ENCODE measurements at regions not wholly inside any gene's neighbourhood (a gene's known extent, or its start where the extent isn't known, plus 50 kb on each side); places are given as distances from the start of the nearest gene placed in this dataset.

- WGBS = 58% methylated on average over 2 of the region's 2 CpGs
- no peak overlapping the region for H3K4me3 ChIP-seq (ENCODE audit: low read depth, low read length)
- H3K36me3 ChIP-seq (ENCODE audit: insufficient read depth) = no peaks in the 10 kb centered on the region
- H3K4me1 ChIP-seq (ENCODE audit: insufficient read depth) = peaks cover 3% of the 10 kb centered on the region
- DNase-seq (ENCODE audit: extremely low spot score) = no peak
- H3K27ac ChIP-seq (ENCODE audit: low read depth) = no peak overlapping the region
These were observed 164.3 kb upstream of the SIX2 start for GRCh38 chr2:45173513-45173912.

DNA sequence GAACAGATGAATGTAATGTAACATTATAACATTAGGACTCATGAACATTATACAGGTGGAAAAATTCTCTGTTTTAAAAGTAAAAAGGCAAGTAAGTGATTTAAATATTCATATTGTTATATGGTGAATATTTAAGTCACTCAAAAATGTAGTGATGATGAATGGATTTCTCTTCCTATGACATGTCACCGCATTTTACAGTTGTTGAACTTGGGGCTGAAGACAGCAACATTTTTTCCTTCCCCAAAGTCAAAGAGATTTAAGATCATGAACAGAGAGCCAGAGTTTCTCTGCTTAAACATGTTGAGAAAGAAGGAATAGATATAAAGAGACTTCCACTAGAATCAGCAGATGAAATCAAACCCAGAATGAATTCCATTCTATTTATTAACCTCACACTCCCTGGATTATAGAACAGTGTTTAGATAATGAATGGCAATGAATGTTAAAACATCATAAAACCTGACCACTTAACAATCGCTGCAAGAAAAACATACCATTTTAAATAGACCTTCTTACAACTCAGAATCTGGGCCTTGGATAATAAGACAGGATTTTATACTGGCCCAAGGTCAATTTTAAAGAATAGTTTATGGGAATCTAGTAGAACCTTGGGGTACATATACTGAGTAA, 163.6 kb upstream of the SIX2 start:
- Histone ChIP-seq H3K4me1 (ENCODE audit: insufficient read depth) (peaks cover 3% of the 10 kb centered on the region), H3K27ac (ENCODE audit: low read depth) (no peak overlapping the region), H3K36me3 (ENCODE audit: insufficient read depth) (no peaks in the 10 kb centered on the region), H3K4me3 (ENCODE audit: low read depth, low read length) (no peak overlapping the region)
- DNase-seq (ENCODE audit: extremely low spot score) = no peak
- 61% methylated on average over 2 of the region's 2 CpGs for WGBS

GRCh38 chr2:45172142-45172541, 162.9 kb upstream of the SIX2 start:
- WGBS = 92% methylated on average over 1 of the region's 1 CpG

GRCh38 chr2:45171136-45171501, 161.9 kb upstream of the SIX2 start:
- no peak for DNase-seq (ENCODE audit: extremely low spot score)
- Histone ChIP-seq H3K27ac (ENCODE audit: low read depth) (no peak overlapping the region), H3K4me1 (ENCODE audit: insufficient read depth) (peaks cover 3% of the 10 kb centered on the region)

More at GRCh38 chr2:45172142-45172541, 162.9 kb upstream of the SIX2 start:
- Histone ChIP-seq H3K27ac (ENCODE audit: low read depth) (no peak overlapping the region), H3K36me3 (ENCODE audit: insufficient read depth) (no peaks in the 10 kb centered on the region), H3K4me3 (ENCODE audit: low read depth, low read length) (no peak overlapping the region), H3K4me1 (ENCODE audit: insufficient read depth) (peaks cover 3% of the 10 kb centered on the region)
- no peak for DNase-seq (ENCODE audit: extremely low spot score)

DNA sequence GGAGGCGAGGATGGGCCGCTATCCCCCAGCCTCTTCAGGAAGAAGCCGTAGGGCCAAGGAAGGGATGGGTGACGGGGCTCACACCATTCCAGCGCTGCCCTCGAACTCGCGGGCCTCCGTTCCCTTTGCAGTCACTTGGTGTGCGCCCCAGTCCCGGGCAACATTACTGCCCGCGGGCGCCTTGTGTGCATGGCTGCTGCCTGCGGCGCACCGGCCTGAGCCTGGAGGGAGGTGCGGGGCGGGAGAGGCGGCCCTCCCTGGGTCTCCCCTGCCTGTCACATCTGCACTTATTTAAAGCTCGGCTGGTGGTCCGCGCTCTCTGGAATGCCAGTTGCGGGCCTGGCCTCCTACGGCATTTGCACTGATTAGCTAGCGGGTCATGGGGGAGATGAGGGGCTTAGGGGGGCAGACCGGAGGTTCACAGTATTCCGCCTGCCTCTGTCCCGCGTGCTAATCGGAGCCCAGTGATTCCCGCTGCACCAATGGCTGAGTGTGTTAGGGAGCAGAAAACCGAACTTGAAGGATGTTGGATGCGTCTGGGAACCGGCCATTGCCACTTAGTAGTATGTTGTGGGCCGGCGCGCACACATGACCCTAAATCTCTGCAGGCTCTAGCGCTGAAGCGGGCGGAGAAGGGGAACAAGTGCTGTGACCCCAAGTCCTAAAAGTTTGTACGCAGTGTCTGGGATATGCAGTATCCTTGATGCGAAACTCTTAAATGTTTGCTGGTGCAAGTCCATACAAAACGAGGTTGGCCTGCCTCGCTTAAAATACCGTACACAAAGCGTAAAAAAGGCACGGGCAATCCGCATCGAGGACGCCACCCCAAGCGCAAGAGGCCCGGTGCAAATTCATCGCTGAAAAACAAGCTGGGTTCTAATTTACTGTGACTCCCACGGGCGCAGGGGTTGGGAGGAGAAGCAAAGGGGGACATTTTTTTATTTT, 161.2 kb upstream of the SIX2 start:
- DNase-seq (ENCODE audit: extremely low spot score) = no peak
- no peak overlapping the region for H3K4me3 ChIP-seq (ENCODE audit: low read depth, low read length)
- no peaks in the 10 kb centered on the region for H3K36me3 ChIP-seq (ENCODE audit: insufficient read depth)
- H3K27ac ChIP-seq (ENCODE audit: low read depth) = no peak overlapping the region
- WGBS = 27% methylated on average over 56 of the region's 56 CpGs
- H3K4me1 ChIP-seq (ENCODE audit: insufficient read depth) = peaks cover 3% of the 10 kb centered on the region

More at GRCh38 chr2:45171136-45171501, 161.9 kb upstream of the SIX2 start:
- no peak overlapping the region for H3K4me3 ChIP-seq (ENCODE audit: low read depth, low read length)
- no peaks in the 10 kb centered on the region for H3K36me3 ChIP-seq (ENCODE audit: insufficient read depth)
- WGBS = 44% methylated on average over 6 of the region's 6 CpGs

GRCh38 chr2:45169339-45170190, 160.3 kb upstream of the SIX2 start:
- peak overlapping the region; percentile 32 for H3K4me3 ChIP-seq (ENCODE audit: low read depth, low read length)
- H3K36me3 ChIP-seq (ENCODE audit: insufficient read depth) = no peaks in the 10 kb centered on the region
- H3K4me1 ChIP-seq (ENCODE audit: insufficient read depth) = peaks cover 3% of the 10 kb centered on the region
- WGBS = under 1% methylated on average over 95 of the region's 95 CpGs
- no peak for DNase-seq (ENCODE audit: extremely low spot score)
- H3K27ac ChIP-seq (ENCODE audit: low read depth) = no peak overlapping the region

DNA sequence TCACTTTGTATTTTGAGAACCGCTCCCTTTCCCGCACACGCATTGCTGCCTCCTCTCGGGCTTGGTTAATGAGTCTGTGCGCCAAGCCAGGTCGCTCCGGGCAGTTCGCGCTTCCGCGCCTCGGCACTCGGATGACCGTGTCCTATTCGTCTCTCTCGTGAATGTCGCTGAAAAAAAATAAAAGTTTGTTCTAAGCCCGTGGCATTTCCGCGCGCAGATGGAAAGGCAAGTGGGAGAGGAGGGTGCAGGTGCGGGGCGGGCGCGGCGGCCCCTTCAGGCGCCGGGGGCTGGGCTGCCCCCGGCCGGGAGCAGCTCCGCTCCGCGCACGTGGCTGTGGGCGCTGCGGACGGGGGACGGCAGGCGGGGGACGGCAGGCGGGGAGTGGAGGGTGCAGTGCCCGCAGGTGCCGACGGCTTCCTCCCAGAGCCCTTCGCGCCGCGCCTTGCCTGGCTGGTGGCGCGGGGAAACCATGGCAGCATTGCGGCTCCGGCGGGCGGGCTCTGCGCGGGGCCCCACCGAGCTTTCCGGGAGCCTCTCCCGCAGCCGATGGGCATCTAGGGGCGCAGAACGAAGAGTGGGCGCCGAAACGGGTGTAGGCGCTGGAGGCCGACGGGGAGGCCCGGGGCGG, 159.6 kb upstream of the SIX2 start:
- no peaks in the 10 kb centered on the region for H3K36me3 ChIP-seq (ENCODE audit: insufficient read depth)
- 2% methylated on average over 70 of the region's 70 CpGs for WGBS

GRCh38 chr2:45167920-45168629, 158.8 kb upstream of the SIX2 start:
- 33% methylated on average over 10 of the region's 10 CpGs for WGBS
- peaks cover 3% of the 10 kb centered on the region for H3K4me1 ChIP-seq (ENCODE audit: insufficient read depth)
- H3K36me3 ChIP-seq (ENCODE audit: insufficient read depth) = no peaks in the 10 kb centered on the region
- no peak for DNase-seq (ENCODE audit: extremely low spot score)
- H3K27ac ChIP-seq (ENCODE audit: low read depth) = no peak overlapping the region
- H3K4me3 ChIP-seq (ENCODE audit: low read depth, low read length) = no peak overlapping the region

More for the DNA sequence above, 159.6 kb upstream of the SIX2 start:
- Histone ChIP-seq H3K4me1 (ENCODE audit: insufficient read depth) (peaks cover 3% of the 10 kb centered on the region), H3K27ac (ENCODE audit: low read depth) (no peak overlapping the region), H3K4me3 (ENCODE audit: low read depth, low read length) (peak overlapping the region; percentile 32)
- DNase-seq (ENCODE audit: extremely low spot score) = no peak

- H3K4me1 ChIP-seq (ENCODE audit: insufficient read depth) = peaks cover 3% of the 10 kb centered on the region
- no peak overlapping the region for H3K4me3 ChIP-seq (ENCODE audit: low read depth, low read length)
- H3K36me3 ChIP-seq (ENCODE audit: insufficient read depth) = no peaks in the 10 kb centered on the region
- no peak for DNase-seq (ENCODE audit: extremely low spot score)
- 91% methylated on average over 4 of the region's 4 CpGs for WGBS
- no peak overlapping the region for H3K27ac ChIP-seq (ENCODE audit: low read depth)
These were observed 157.1 kb upstream of the SIX2 start for GRCh38 chr2:45166229-45166890.

DNA sequence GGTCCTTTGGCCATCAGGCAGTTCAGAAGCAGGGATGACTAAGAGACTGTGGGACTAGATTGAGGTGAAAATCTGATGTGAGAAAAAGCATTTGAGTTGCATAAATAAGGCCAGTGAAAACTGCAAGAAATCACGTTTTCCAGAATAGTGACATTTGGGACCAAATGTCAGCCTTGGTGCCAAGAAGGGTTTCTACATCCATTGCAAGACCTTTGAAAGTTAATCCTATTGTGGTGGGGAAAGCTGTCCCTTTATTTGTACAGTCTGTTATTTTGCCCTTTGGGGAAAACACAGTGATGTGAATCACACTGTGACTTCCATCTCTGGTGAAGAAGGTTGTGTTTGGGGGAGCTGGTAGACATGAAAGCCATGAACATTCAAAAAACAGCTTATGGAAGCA, 153.5 kb upstream of the SIX2 start:
- Histone ChIP-seq H3K4me3 (ENCODE audit: low read depth, low read length) (no peak overlapping the region), H3K4me1 (ENCODE audit: insufficient read depth) (no peaks in the 10 kb centered on the region), H3K27ac (ENCODE audit: low read depth) (no peak overlapping the region), H3K36me3 (ENCODE audit: insufficient read depth) (no peaks in the 10 kb centered on the region)
- DNase-seq (ENCODE audit: extremely low spot score) = no peak
- 68% methylated on average over 1 of the region's 1 CpG for WGBS

DNA sequence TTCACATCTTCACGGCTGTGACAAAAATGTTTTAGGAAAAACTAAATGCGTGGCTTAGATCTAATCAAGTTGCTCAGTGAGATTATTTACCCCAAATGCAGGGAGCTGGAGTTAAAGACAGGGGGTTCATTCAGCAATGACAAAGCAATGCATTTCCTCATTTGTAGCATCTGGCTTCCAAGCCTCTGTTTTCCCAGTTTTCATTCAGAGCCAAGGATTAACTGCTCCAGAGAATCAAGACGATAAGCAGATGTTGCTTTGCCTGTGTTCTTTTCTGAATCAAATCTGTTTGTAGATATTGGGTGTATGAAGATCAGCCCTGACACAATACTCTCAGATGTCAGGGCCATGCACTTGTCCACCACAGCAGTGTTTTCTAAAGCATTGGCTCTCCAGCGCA, 147.4 kb upstream of the SIX2 start:
- H3K36me3 ChIP-seq (ENCODE audit: insufficient read depth) = no peaks in the 10 kb centered on the region
- H3K4me1 ChIP-seq (ENCODE audit: insufficient read depth) = no peaks in the 10 kb centered on the region
- no peak for DNase-seq (ENCODE audit: extremely low spot score)
- H3K27ac ChIP-seq (ENCODE audit: low read depth) = no peak overlapping the region
- no peak overlapping the region for H3K4me3 ChIP-seq (ENCODE audit: low read depth, low read length)
- 49% methylated on average over 4 of the region's 4 CpGs for WGBS

- DNase-seq (ENCODE audit: extremely low spot score) = no peak
- Histone ChIP-seq H3K4me1 (ENCODE audit: insufficient read depth) (no peaks in the 10 kb centered on the region), H3K4me3 (ENCODE audit: low read depth, low read length) (no peak overlapping the region), H3K36me3 (ENCODE audit: insufficient read depth) (no peaks in the 10 kb centered on the region), H3K27ac (ENCODE audit: low read depth) (no peak overlapping the region)
- WGBS = 71% methylated on average over 4 of the region's 4 CpGs
These were observed 145.4 kb upstream of the SIX2 start for GRCh38 chr2:45154606-45155155.

Data from urinary bladder (tissue), 3 donors.